T-helper 2 cell treated with Interferon-gamma antibody and Interleukin-4, amounts not matched to agents 5 μg/mL and 100 μg/mL, for 36 hours (primary cell): ENCODE measurements at regions not wholly inside any gene's neighbourhood (a gene's known extent, or its start where the extent isn't known, plus 50 kb on each side); places are given as distances from the start of the nearest gene placed in this dataset.
"Not testable (repeated sequence)": the region's sequence is repeated elsewhere in the genome, so short reads cannot be mapped to it uniquely, and the experiment has no call there.

ENCODE experiments used
- DNase-seq: peaks from one replicate; pipeline ENCODE4 v3.0.0; 2021; ENCODE audit warnings: low spot score
- H3K27ac Mint-ChIP-seq: one replicate; pipeline ENCODE4 v1.8.0; 2021; ENCODE audit warnings: mild to moderate bottlenecking, mixed read lengths
- H3K27me3 Mint-ChIP-seq: one replicate; pipeline ENCODE4 v1.8.0; 2021; ENCODE audit warnings: low read depth, mixed read lengths
- H3K36me3 Mint-ChIP-seq: one replicate; pipeline ENCODE4 v1.8.0; 2021; ENCODE audit warnings: low read depth, mixed read lengths
- H3K4me1 Mint-ChIP-seq: one replicate; pipeline ENCODE4 v1.8.0; 2021; ENCODE audit warnings: low read depth, mixed read lengths
- H3K4me3 Mint-ChIP-seq: one replicate; pipeline ENCODE4 v1.8.0; 2022; ENCODE audit warnings: mild to moderate bottlenecking, moderate library complexity, mixed read lengths
- H3K9me3 Mint-ChIP-seq: one replicate; pipeline ENCODE4 v1.8.0; 2021; ENCODE audit warnings: mixed read lengths

- DNase-seq: no peak
- no peaks in the 10 kb centered on the region for H3K36me3 Mint-ChIP-seq
- H3K27ac Mint-ChIP-seq: no peak overlapping the region
- H3K4me1 Mint-ChIP-seq: no peaks in the 10 kb centered on the region
- H3K9me3 Mint-ChIP-seq: no peaks in the 10 kb centered on the region
- H3K27me3 Mint-ChIP-seq: no peaks in the 10 kb centered on the region
- H3K4me3 Mint-ChIP-seq: no peak overlapping the region
Measured at GRCh38 chr22:27075028-27075678, 417.8 kb downstream of the MIAT start.

DNA sequence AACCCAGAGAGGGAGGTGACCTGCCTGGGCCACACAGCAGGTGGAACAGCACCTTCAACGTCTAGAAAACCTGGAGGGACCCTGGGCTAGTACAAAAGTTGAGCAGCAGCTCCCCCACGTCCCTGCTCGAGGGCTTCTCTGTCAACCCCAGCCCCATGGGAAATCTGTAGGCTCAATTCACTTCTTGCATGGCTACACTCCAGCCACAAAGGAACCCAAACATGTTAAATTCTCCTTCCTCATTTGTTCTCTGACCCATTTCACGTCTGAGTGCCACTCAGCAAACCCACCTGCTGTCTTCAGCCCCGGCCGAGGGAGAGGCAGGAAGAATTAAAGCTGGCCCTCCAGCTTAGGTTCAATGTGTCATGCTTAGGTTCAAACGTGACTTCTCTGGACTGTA lies 418.5 kb downstream of the MIAT start:
- Mint-ChIP-seq H3K4me3 (no peak overlapping the region), H3K27ac (no peak overlapping the region), H3K27me3 (no peaks in the 10 kb centered on the region), H3K4me1 (no peaks in the 10 kb centered on the region), H3K36me3 (no peaks in the 10 kb centered on the region), H3K9me3 (no peaks in the 10 kb centered on the region)
- no peak for DNase-seq

DNA sequence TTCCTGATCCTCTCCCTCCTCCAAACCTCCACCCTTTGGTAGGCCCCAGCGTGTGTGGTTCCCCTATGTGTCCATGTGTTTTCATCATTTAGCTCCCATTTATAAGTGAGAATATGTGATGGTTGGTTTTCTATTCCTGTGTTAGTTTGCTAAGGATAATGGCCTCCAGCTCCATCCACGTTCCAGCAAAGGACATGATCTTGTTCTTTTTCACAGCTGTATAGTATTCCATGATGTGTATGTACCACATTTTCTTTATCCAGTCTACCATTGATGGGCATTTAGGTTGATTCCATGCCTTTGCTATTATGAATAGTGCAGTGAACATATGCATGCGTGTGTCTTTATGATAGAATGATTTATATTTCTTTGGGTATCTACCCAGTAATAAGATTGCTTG lies 420.7 kb downstream of the MIAT start:
- H3K4me3 Mint-ChIP-seq, H3K27ac Mint-ChIP-seq, DNase-seq, H3K36me3 Mint-ChIP-seq, H3K27me3 Mint-ChIP-seq, H3K4me1 Mint-ChIP-seq, H3K9me3 Mint-ChIP-seq: not testable (repeated sequence)

DNA sequence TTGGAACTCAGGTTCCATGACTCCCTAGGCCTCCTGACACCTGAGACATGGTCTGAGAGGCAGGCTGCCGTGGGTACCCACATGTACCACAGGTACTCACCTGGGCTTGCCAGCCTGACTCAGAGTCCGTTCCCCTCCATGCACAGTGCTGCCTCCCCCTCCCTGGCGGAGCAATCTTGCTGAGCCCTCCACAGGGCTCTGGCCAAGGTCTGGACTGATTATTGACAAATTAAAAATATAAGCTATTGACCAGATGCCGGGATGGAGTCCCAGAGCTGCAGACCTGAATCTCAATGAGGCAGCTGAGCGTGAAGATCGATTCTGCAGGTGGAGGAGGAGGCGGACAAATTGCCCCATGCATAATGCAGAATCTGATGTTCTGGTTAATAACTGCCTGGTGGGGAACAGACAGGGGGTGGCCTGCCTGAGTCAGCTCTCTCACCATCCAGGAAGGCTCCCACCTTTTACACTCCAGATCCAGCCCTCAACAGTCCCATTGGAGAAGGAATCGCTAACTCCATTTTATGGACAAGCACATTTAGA lies 422.7 kb downstream of the MIAT start:
- Mint-ChIP-seq H3K36me3 (no peaks in the 10 kb centered on the region), H3K4me1 (no peaks in the 10 kb centered on the region), H3K9me3 (no peaks in the 10 kb centered on the region), H3K27me3 (no peaks in the 10 kb centered on the region), H3K4me3 (no peak overlapping the region), H3K27ac (no peak overlapping the region)
- DNase-seq: no peak

- no peak overlapping the region for H3K4me3 Mint-ChIP-seq
- no peaks in the 10 kb centered on the region for H3K27me3 Mint-ChIP-seq
Measured at GRCh38 chr22:27080863-27081262, 423.5 kb downstream of the MIAT start.

GRCh38 chr22:27083610-27084009 lies 426.2 kb downstream of the MIAT start:
- Mint-ChIP-seq H3K4me1 (no peaks in the 10 kb centered on the region), H3K27ac (no peak overlapping the region), H3K4me3 (no peak overlapping the region), H3K27me3 (no peaks in the 10 kb centered on the region), H3K9me3 (no peaks in the 10 kb centered on the region), H3K36me3 (no peaks in the 10 kb centered on the region)
- DNase-seq: no peak

More at GRCh38 chr22:27080863-27081262, 423.5 kb downstream of the MIAT start:
- Mint-ChIP-seq H3K27ac (no peak overlapping the region), H3K36me3 (no peaks in the 10 kb centered on the region), H3K9me3 (no peaks in the 10 kb centered on the region), H3K4me1 (no peaks in the 10 kb centered on the region)
- no peak for DNase-seq

GRCh38 chr22:27084130-27084529 lies 426.7 kb downstream of the MIAT start:
- no peaks in the 10 kb centered on the region for H3K9me3 Mint-ChIP-seq

GRCh38 chr22:27086080-27087044 lies 429.0 kb downstream of the MIAT start:
- Mint-ChIP-seq H3K27ac (no peak overlapping the region), H3K4me1 (no peaks in the 10 kb centered on the region), H3K4me3 (no peak overlapping the region), H3K27me3 (no peaks in the 10 kb centered on the region), H3K36me3 (no peaks in the 10 kb centered on the region), H3K9me3 (no peaks in the 10 kb centered on the region)
- DNase-seq: no peak

More at GRCh38 chr22:27084130-27084529, 426.7 kb downstream of the MIAT start:
- Mint-ChIP-seq H3K4me3 (no peak overlapping the region), H3K27me3 (no peaks in the 10 kb centered on the region), H3K4me1 (no peaks in the 10 kb centered on the region), H3K27ac (no peak overlapping the region), H3K36me3 (no peaks in the 10 kb centered on the region)
- DNase-seq: no peak

DNA sequence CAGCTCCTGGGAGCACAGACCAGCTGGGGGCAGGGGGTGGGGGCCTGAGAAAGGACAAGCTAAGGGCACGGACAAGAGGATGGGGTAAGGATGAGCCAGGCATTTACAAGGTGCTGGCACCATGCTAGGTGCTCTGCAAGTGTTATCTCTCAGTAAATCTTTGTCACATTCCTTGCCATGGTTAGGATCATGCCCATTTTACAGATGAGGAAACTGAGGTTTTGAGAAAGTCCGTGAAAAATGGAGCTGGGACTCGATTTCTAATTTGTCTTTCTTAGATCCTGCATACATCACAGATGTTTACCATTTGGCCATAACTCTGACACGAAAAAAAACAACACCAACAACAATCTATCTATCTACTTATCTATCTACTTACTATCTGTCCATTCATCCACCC lies 429.7 kb downstream of the MIAT start:
- DNase-seq: no peak
- Mint-ChIP-seq H3K4me1 (no peaks in the 10 kb centered on the region), H3K27me3 (no peaks in the 10 kb centered on the region), H3K4me3 (no peak overlapping the region), H3K27ac (no peak overlapping the region), H3K36me3 (no peaks in the 10 kb centered on the region), H3K9me3 (no peaks in the 10 kb centered on the region)

DNA sequence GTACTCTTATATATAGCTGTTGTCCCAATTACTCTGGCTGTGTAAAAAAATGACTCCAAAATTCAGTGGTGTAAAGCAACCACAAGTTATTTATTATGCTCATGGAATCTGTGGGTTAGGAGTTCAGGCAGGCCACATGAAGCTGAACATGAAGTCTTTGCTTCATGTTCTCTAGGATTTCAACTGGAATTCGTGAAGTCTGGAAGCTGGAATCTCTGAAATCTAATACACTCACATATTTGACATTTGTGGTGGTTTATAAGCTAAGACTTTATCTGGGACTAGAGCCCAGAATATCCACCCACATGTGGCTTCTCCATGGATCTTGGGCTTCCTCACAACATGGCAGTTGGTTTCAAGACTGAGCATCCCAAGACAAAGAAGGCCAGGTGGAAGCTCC lies 430.6 kb downstream of the MIAT start:
- DNase-seq: no peak
- no peaks in the 10 kb centered on the region for H3K27me3 Mint-ChIP-seq
- no peaks in the 10 kb centered on the region for H3K36me3 Mint-ChIP-seq
- H3K27ac Mint-ChIP-seq: no peak overlapping the region
- H3K9me3 Mint-ChIP-seq: no peaks in the 10 kb centered on the region
- H3K4me1 Mint-ChIP-seq: no peaks in the 10 kb centered on the region
- H3K4me3 Mint-ChIP-seq: no peak overlapping the region

DNA sequence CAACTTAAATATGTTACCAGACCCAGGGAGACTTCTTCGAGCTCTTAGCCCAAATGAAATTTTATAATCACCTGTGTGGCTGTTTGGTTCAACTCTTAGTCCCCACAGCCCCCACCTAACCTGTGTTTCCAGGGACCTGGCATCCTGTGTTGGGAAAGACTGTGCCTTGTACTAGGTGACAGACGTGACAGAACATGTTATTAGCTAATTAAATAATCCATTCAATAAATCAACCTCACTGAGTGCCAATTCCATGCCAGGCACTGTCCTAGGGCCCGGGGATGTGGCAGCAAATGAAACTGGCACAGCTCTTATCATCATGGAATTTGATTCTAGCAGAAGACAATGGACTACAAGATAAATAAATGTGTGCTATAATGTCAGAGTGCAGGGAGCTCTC lies 431.9 kb downstream of the MIAT start:
- H3K4me1 Mint-ChIP-seq: no peaks in the 10 kb centered on the region
- H3K9me3 Mint-ChIP-seq: no peaks in the 10 kb centered on the region
- DNase-seq: no peak
- H3K27ac Mint-ChIP-seq: no peak overlapping the region
- H3K4me3 Mint-ChIP-seq: no peak overlapping the region
- H3K36me3 Mint-ChIP-seq: no peaks in the 10 kb centered on the region
- no peaks in the 10 kb centered on the region for H3K27me3 Mint-ChIP-seq

DNA sequence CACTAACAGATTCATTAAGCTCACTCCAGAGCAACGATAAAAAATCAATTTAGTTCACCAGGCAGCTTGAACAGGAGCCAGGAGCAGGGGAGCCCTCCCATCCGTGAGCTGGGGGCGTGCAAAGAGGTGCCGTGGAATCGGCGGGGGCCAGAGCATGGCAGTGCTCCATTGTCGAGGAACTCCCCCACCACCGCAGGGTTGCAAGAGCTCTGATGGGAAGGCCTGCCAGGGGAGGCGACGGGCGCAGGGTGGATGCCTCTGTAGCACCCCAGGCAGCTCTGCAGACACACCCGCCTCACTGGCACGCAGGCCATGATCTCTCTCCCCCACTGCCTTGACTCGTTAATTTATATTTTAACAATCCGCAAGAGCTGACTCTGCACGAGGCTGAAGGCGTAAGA lies 433.2 kb downstream of the MIAT start:
- H3K36me3 Mint-ChIP-seq: no peaks in the 10 kb centered on the region
- no peak overlapping the region for H3K4me3 Mint-ChIP-seq
- no peak overlapping the region for H3K27ac Mint-ChIP-seq
- no peak for DNase-seq
- H3K27me3 Mint-ChIP-seq: no peaks in the 10 kb centered on the region
- H3K9me3 Mint-ChIP-seq: no peaks in the 10 kb centered on the region
- no peaks in the 10 kb centered on the region for H3K4me1 Mint-ChIP-seq

DNA sequence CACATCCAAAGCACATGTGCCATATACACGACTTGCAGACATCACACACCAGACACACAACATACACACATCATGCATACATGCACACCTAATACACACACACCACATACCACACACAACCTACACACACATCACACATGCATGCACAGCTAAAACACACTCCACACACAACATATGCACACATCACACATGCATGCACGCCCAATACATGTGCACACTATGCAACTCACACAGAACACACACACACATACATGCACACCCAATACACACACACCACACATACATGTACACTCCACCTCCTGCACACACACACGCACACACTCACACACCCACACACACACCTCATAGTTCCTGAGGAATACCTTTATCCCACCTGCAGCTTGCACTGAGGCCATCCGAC lies 436.0 kb downstream of the MIAT start:
- H3K27ac Mint-ChIP-seq: no peak overlapping the region
- H3K4me3 Mint-ChIP-seq: no peak overlapping the region
- no peaks in the 10 kb centered on the region for H3K4me1 Mint-ChIP-seq
- H3K27me3 Mint-ChIP-seq: no peaks in the 10 kb centered on the region
- H3K36me3 Mint-ChIP-seq: no peaks in the 10 kb centered on the region
- H3K9me3 Mint-ChIP-seq: no peaks in the 10 kb centered on the region
- no peak for DNase-seq

- Mint-ChIP-seq H3K4me3 (no peak overlapping the region), H3K9me3 (no peaks in the 10 kb centered on the region), H3K27ac (no peak overlapping the region), H3K4me1 (no peaks in the 10 kb centered on the region), H3K27me3 (peaks cover 2% of the 10 kb centered on the region), H3K36me3 (no peaks in the 10 kb centered on the region)
- DNase-seq: no peak
Measured at GRCh38 chr22:27094633-27095308, 437.4 kb downstream of the MIAT start.
